Prostate gland (tissue), 2 donors: ENCODE measurements at regions not wholly inside any gene's neighbourhood (a gene's known extent, or its start where the extent isn't known, plus 50 kb on each side); places are given as distances from the start of the nearest gene placed in this dataset.

Experiments used
- DNase-seq: peaks from one replicate; pipeline ENCODE4 v3.0.0-alpha.2; 2019; ENCODE audit warnings: low spot score
- H3K27ac ChIP-seq, 2 donors: fragments of 200-600 bp; sonication (generic); 2 replicates each; pipeline ENCODE4 v1.5.1; 2017 to 2019
- H3K27me3 ChIP-seq: fragments of 200-600 bp; sonication (generic); replicated peaks from 2 replicates; pipeline ENCODE4 v1.5.1; 2019; ENCODE audit not compliant: insufficient read depth
- H3K36me3 ChIP-seq, 2 donors: fragments of 200-600 bp; sonication (generic); 1 replicate in 1 of 2; 2 replicates in 1 of 2; pipeline versions ENCODE4 v1.5.1 to v1.8.1; 2017 to 2019
- H3K4me1 ChIP-seq: fragments of 200-600 bp; sonication (generic); replicated peaks from 2 replicates; pipeline ENCODE4 v1.5.1; 2019
- H3K4me3 ChIP-seq, 2 donors: fragments of 200-600 bp; sonication (generic); 2 replicates each; pipeline ENCODE4 v1.5.1; 2017 to 2019
- H3K9me3 ChIP-seq: fragments of 200-600 bp; sonication (generic); 2 replicates; pipeline ENCODE4 v1.5.1; 2017
- CTCF ChIP-seq, 4 experiments: fragments of 200-600 bp in 2 of 4; fragments of 450-650 bp in 2 of 4; sonication (generic) in 2 of 4; IDR thresholded peaks; 1 replicate in 3 of 4; 2 replicates in 1 of 4; pipeline ENCODE4 v1.5.1; 2016 to 2019; ENCODE audit warnings: antibody characterized with exemption in 4 of 4, mild to moderate bottlenecking in 2 of 4, moderate library complexity in 2 of 4
- POLR2A ChIP-seq: fragments of 450-650 bp; IDR thresholded peaks from one replicate; pipeline ENCODE4 v1.6.1; 2016; ENCODE audit warnings: antibody characterized with exemption, mild to moderate bottlenecking
- POLR2AphosphoS5 ChIP-seq: sonication (generic); formaldehyde crosslinking; IDR thresholded peaks from one replicate; pipeline ENCODE4 v1.6.1; 2017; ENCODE audit warnings: antibody characterized with exemption
- WGBS: methylation state at CpG from one replicate; pipeline ENCODE4 v1.1.5; 2018; 5-methylcytosine and 5-hydroxymethylcytosine counted together
- intact Hi-C: fragments of 100-400 bp; cut with DNase I; formaldehyde crosslinking; loops from one replicate; pipeline ENCODE4 v1.14.2; 2022

- no peak for TF ChIP-seq POLR2A
- no peak for TF ChIP-seq POLR2AphosphoS5
- no peak for TF ChIP-seq CTCF (IDR thresholded peaks at IDR 0.05)
- Histone ChIP-seq H3K4me3 (no peak overlapping the region), H3K4me1 (no peaks in the 10 kb centered on the region), H3K27ac (no peak overlapping the region), H3K36me3 (no peaks in the 10 kb centered on the region), H3K9me3 (no peaks in the 10 kb centered on the region), H3K27me3 (no peaks in the 10 kb centered on the region)
- no peak for DNase-seq
- WGBS, result 41% methylated on average over 2 of the region's 2 CpGs
- intact Hi-C loops, result no loop called here
These were observed 56.1 kb upstream of the NTRK2 start for GRCh38 chr9:84613431-84613830.

- H3K27me3 ChIP-seq, result no peaks in the 10 kb centered on the region
- no peak for DNase-seq
- H3K9me3 ChIP-seq, result no peaks in the 10 kb centered on the region
- no peak overlapping the region for H3K27ac ChIP-seq
- no peaks in the 10 kb centered on the region for H3K36me3 ChIP-seq
- TF ChIP-seq CTCF (IDR thresholded peaks at IDR 0.05) (no peak), POLR2AphosphoS5 (no peak), POLR2A (no peak)
- intact Hi-C loops, result no loop called here
- H3K4me3 ChIP-seq, result no peak overlapping the region
- H3K4me1 ChIP-seq, result no peaks in the 10 kb centered on the region
- 79% methylated on average over 3 of the region's 3 CpGs for WGBS
These were observed 54.0 kb upstream of the NTRK2 start for GRCh38 chr9:84615544-84615943.

GRCh38 chr9:84617411-84618029 lies 52.0 kb upstream of the NTRK2 start:
- WGBS, result 56% methylated on average over 4 of the region's 4 CpGs
- intact Hi-C loops, result no loop called here
- Histone ChIP-seq H3K27ac (no peak overlapping the region), H3K27me3 (no peaks in the 10 kb centered on the region), H3K4me3 (no peak overlapping the region), H3K9me3 (no peaks in the 10 kb centered on the region), H3K36me3 (no peaks in the 10 kb centered on the region), H3K4me1 (no peaks in the 10 kb centered on the region)
- TF ChIP-seq CTCF (IDR thresholded peaks at IDR 0.05) (no peak), POLR2AphosphoS5 (no peak), POLR2A (no peak)
- DNase-seq, result no peak
